SIG-M5 treated with dmso at 0.1 percent for 504 hours (cell line): ENCODE measurements at regions not wholly inside any gene's neighbourhood (a gene's known extent, or its start where the extent isn't known, plus 50 kb on each side); places are given as distances from the start of the nearest gene placed in this dataset.

Source experiments
- DNase-seq: peaks from one replicate; lab custom pipeline; 2025; ENCODE audit not compliant: unreplicated experiment; lab: John Stamatoyannopoulos, UW

DNA sequence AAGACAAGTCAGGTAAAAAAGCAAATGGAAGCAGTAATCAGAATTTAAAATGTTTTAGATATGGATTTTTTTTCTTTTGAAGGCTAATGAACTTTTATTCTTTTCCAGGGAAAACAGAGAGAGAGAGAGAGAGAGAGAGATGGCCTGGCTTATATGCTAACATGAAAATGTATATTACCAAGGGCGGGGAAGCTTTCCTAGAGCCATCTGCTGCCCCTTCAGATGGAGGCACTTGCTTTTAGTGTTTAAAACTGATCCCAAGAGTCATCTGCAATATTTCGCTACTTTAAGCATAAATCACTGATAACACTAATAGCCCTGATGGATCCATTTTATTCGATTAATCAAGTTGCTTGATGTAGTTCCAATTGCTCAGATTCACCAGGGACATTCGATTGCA is 186.1 kb upstream of the ADAMTS16 start:
- DNase-seq: no peak

- no peak for DNase-seq
Measured at GRCh38 chr5:4963265-4963664, 176.9 kb upstream of the ADAMTS16 start.

GRCh38 chr5:4969351-4969750 is 170.8 kb upstream of the ADAMTS16 start:
- DNase-seq: no peak

GRCh38 chr5:4970171-4970570 is 170.0 kb upstream of the ADAMTS16 start:
- DNase-seq: no peak

DNA sequence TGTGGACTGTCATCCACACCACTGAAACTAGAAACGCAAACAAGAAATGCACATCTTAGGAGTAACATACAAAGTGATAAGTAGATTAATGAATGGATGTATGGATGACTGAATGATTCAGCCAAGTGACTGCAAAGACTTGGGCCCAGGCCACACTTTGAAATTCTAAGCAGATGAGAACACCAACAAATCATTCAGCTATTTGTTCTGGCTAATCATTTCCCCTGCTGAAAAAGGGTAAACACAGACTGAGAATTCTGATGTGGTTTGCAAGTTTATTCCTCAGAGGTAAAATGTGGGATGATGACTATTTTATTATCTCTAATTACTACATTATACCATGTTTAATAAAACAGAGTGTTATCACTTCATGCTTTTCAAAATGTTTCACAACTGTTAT is 163.2 kb upstream of the ADAMTS16 start:
- no peak for DNase-seq

GRCh38 chr5:4977416-4978110 is 162.6 kb upstream of the ADAMTS16 start:
- no peak for DNase-seq

- DNase-seq: no peak
Measured at GRCh38 chr5:4980201-4980600, 159.9 kb upstream of the ADAMTS16 start.

- DNase-seq: no peak
Measured at GRCh38 chr5:4981608-4982007, 158.5 kb upstream of the ADAMTS16 start.

GRCh38 chr5:4983701-4984100 is 156.4 kb upstream of the ADAMTS16 start:
- no peak for DNase-seq

- DNase-seq: no peak
Measured at GRCh38 chr5:4984461-4984860, 155.7 kb upstream of the ADAMTS16 start.

DNA sequence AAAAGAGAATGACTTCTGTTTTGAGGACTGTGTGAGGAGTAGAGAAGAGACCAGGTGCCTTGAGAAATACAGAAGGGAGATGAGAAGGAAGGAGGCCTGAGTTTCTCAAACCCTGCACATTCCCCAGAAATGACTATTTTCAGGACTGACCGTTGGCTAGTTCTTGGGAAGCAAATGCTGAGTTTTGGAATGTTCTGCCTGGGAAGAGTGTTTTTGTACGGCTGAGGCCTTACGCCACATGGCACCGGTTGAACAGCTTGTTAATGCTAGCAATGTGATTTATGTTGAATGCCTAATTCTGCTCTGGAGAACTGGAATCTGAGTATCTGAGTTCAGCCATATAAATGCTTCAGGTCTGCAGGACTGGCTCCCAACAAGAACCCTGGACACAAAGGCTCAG is 152.7 kb upstream of the ADAMTS16 start:
- DNase-seq: no peak

GRCh38 chr5:4989118-4989517 is 151.0 kb upstream of the ADAMTS16 start:
- DNase-seq: no peak

DNA sequence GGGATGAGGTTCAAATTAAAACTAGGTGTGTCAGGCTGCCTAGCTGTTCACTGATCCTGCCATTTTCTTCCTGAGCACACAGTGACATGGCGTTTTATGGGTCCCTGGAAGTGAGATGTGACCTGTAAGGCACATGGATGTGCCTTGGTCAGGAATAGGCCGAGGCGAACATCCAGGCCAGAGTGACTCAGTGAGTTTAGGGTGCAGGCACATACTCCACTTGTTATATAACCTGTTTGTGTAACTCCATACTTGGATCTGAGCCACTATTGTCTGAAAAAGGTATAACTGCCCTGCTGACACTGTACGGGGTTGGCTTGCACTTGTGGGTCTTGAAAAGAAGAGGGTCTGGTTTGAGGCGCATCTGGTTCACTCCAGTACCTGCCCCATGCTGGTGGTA is 150.1 kb upstream of the ADAMTS16 start:
- DNase-seq: no peak

- DNase-seq: no peak
Measured at GRCh38 chr5:4990462-4990861, 149.7 kb upstream of the ADAMTS16 start.

DNA sequence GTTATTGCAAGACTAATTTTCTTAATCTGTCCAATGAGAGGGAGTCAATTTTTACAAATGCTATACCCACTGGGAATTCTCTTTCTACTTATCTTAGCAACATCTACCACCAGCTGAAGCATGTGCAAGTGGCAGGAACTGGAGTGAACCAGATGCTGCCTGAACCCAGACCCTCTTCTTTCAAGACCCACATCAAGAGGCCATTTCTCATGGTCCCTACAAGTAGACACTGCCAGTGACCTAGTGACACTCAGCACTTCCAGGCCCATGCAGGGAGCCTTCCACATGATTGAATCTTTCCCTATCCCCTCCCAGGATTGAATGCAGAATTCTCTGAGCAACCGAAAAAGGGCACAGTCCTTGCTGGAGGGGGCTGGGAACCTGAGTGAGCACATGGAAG is 148.2 kb upstream of the ADAMTS16 start:
- DNase-seq: no peak

GRCh38 chr5:4995014-4995413 is 145.1 kb upstream of the ADAMTS16 start:
- DNase-seq: no peak

DNA sequence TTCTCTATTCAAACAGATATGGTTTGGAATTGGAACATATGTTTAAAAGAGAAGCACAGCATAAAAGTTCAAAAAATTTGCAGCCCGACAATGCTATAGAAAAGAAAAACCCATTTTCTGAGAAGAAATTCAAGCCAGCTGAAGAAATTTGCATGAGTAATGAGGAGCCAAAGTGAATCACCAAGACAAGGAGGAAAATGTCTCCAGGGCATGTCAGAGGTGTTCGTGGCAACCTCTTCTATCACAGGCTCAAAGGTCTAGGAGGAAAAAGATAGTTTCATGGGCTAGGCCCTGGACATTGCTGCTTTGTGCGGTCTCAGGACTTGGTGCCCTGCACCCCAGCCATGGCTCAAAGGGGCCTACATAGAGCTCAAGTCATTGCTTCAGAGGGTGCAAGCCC is 134.8 kb upstream of the ADAMTS16 start:
- DNase-seq: no peak

GRCh38 chr5:5006548-5006947 is 133.6 kb upstream of the ADAMTS16 start:
- DNase-seq: no peak

GRCh38 chr5:5009240-5009639 is 130.9 kb upstream of the ADAMTS16 start:
- no peak for DNase-seq

GRCh38 chr5:5011151-5011550 is 129.0 kb upstream of the ADAMTS16 start:
- no peak for DNase-seq

- DNase-seq: no peak
Measured at GRCh38 chr5:5014586-5015235, 125.4 kb upstream of the ADAMTS16 start.

- no peak for DNase-seq
Measured at GRCh38 chr5:5017827-5018577, 122.1 kb upstream of the ADAMTS16 start.
